ENCODE measurements at regions not wholly inside any gene's neighbourhood (a gene's known extent, or its start where the extent isn't known, plus 50 kb on each side); places are given as distances from the start of the nearest gene placed in this dataset.

DNA sequence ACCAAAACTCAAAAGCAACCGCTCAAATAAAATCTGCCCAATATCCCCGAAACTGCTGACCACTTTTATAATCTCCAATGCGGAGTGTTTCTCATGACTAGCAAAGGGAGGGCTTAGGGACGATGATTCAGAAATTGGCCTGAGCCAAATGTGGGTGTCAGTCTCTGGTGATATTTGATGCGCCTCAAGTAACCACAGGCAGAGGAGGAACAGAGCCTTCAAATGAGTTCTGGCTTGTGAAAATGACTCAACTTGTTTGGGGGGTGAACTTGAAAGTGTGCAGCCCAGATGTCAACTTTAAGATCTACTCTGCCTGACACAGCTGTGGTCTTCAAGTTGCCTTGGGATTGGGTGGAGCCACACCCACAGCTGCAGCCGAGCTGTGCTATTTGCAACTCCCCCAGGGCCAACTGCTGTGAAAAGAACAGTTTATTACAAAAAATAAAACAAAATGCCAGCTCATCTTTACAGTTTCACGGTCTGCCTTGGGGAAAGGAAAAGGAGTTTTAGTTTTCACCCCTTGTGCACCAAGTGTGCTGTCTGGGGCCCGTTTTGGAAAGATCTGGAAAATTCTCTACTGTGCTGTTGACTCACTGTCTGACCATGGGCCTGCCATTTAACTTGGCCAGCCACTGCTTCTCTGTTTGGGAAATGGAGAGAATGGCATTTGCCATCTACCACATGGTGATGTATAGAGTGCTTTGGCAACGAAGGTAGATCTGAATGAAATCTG, 222.1 kb downstream of the MTX2 start:
- H3K9me3 Mint-ChIP-seq = no peaks in the 10 kb centered on the region
- H3K4me3 Mint-ChIP-seq = no peak overlapping the region
- H3K27me3 Mint-ChIP-seq = peaks cover 51% of the 10 kb centered on the region
- no peaks in the 10 kb centered on the region for H3K36me3 Mint-ChIP-seq (ENCODE audit: low read depth)
- H3K4me1 Mint-ChIP-seq (ENCODE audit: low read depth) = peaks cover 36% of the 10 kb centered on the region
- intact Hi-C loops (cut with micrococcal nuclease) = no loop called here
- no peak overlapping the region for H3K27ac Mint-ChIP-seq

- peaks cover 43% of the 10 kb centered on the region for H3K27me3 Mint-ChIP-seq
- H3K36me3 Mint-ChIP-seq (ENCODE audit: low read depth) = no peaks in the 10 kb centered on the region
- no peaks in the 10 kb centered on the region for H3K9me3 Mint-ChIP-seq
- H3K4me3 Mint-ChIP-seq = no peak overlapping the region
- intact Hi-C loops (cut with micrococcal nuclease) = no loop called here
- no peak overlapping the region for H3K27ac Mint-ChIP-seq
- H3K4me1 Mint-ChIP-seq (ENCODE audit: low read depth) = peaks cover 45% of the 10 kb centered on the region
Measured at GRCh38 chr2:176492583-176492982, 223.3 kb downstream of the MTX2 start.

- no peaks in the 10 kb centered on the region for H3K36me3 Mint-ChIP-seq (ENCODE audit: low read depth)
- peaks cover 45% of the 10 kb centered on the region for H3K27me3 Mint-ChIP-seq
- intact Hi-C loops (cut with micrococcal nuclease) = no loop called here
- H3K9me3 Mint-ChIP-seq = no peaks in the 10 kb centered on the region
- no peak overlapping the region for H3K27ac Mint-ChIP-seq
- H3K4me1 Mint-ChIP-seq (ENCODE audit: low read depth) = peaks cover 45% of the 10 kb centered on the region
- H3K4me3 Mint-ChIP-seq = no peak overlapping the region
Measured at GRCh38 chr2:176493226-176493825, 224.1 kb downstream of the MTX2 start.

DNA sequence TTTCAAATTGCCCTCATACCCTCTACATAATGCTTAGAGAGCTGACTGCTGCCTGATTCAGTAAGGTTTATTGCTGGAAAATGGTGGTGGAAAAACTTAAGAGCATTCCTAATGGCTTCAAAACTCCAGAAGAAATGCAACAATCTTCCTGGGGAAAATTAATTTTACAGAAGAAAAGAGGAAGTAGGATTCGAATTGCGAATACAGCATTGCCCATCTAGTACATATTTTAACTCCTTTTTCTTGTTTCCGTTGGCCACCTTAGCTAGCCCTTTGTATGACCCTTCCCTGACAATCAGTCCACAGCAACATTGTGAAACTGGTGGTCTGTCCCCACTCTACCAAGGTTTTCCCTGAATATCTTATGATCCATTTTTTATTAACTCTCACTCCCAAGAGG, 224.7 kb downstream of the MTX2 start:
- no peaks in the 10 kb centered on the region for H3K9me3 Mint-ChIP-seq
- H3K4me1 Mint-ChIP-seq (ENCODE audit: low read depth) = peaks cover 45% of the 10 kb centered on the region
- peaks cover 47% of the 10 kb centered on the region for H3K27me3 Mint-ChIP-seq
- no peak overlapping the region for H3K27ac Mint-ChIP-seq
- intact Hi-C loops (cut with micrococcal nuclease) = no loop called here
- H3K36me3 Mint-ChIP-seq (ENCODE audit: low read depth) = no peaks in the 10 kb centered on the region
- H3K4me3 Mint-ChIP-seq = no peak overlapping the region

GRCh38 chr2:176494949-176495353, 225.7 kb downstream of the MTX2 start:
- Mint-ChIP-seq H3K27me3 (peaks cover 51% of the 10 kb centered on the region), H3K4me3 (no peak overlapping the region), H3K4me1 (ENCODE audit: low read depth) (peaks cover 45% of the 10 kb centered on the region), H3K9me3 (no peaks in the 10 kb centered on the region), H3K27ac (no peak overlapping the region), H3K36me3 (ENCODE audit: low read depth) (no peaks in the 10 kb centered on the region)
- intact Hi-C loops (cut with micrococcal nuclease) = no loop called here

GRCh38 chr2:176495826-176496225, 226.6 kb downstream of the MTX2 start:
- intact Hi-C loops (cut with micrococcal nuclease) = no loop called here
- no peaks in the 10 kb centered on the region for H3K36me3 Mint-ChIP-seq (ENCODE audit: low read depth)
- H3K4me3 Mint-ChIP-seq = no peak overlapping the region

GRCh38 chr2:176496761-176497160, 227.5 kb downstream of the MTX2 start:
- Mint-ChIP-seq H3K27me3 (peaks cover 47% of the 10 kb centered on the region), H3K4me3 (peak overlapping the region; percentile 17), H3K27ac (no peak overlapping the region), H3K9me3 (no peaks in the 10 kb centered on the region), H3K36me3 (ENCODE audit: low read depth) (no peaks in the 10 kb centered on the region), H3K4me1 (ENCODE audit: low read depth) (peaks cover 45% of the 10 kb centered on the region)
- intact Hi-C loops (cut with micrococcal nuclease) = no loop called here

More at GRCh38 chr2:176495826-176496225, 226.6 kb downstream of the MTX2 start:
- Mint-ChIP-seq H3K27ac (no peak overlapping the region), H3K4me1 (ENCODE audit: low read depth) (peaks cover 45% of the 10 kb centered on the region), H3K9me3 (no peaks in the 10 kb centered on the region), H3K27me3 (peaks cover 48% of the 10 kb centered on the region)

DNA sequence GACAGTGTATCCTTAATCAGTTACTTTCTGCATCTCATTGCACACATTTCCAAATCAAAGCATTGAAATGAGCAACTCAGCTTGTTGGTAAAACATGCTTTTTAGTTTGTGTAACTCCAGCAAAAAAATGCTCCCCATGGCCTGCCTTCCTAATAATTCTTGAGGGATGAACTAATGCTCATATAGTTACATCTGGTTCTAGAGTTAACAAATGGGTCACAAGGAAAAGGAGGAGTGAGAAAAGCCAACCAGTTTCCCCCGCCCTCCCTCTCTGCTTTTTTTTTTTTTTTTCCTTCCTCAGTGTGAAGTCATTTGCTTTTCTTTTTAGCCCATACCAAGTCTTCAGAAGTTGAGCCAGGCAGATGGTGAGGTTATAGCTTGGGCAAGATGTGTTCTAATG, 231.7 kb downstream of the MTX2 start:
- Mint-ChIP-seq H3K9me3 (no peaks in the 10 kb centered on the region), H3K4me3 (no peak overlapping the region), H3K27me3 (peaks cover 40% of the 10 kb centered on the region), H3K36me3 (ENCODE audit: low read depth) (no peaks in the 10 kb centered on the region), H3K4me1 (ENCODE audit: low read depth) (peaks cover 13% of the 10 kb centered on the region), H3K27ac (no peak overlapping the region)
- intact Hi-C loops (cut with micrococcal nuclease) = no loop called here

- intact Hi-C loops (cut with micrococcal nuclease) = no loop called here
- H3K27ac Mint-ChIP-seq = no peak overlapping the region
- no peaks in the 10 kb centered on the region for H3K36me3 Mint-ChIP-seq (ENCODE audit: low read depth)
- peaks cover 6% of the 10 kb centered on the region for H3K4me1 Mint-ChIP-seq (ENCODE audit: low read depth)
- H3K9me3 Mint-ChIP-seq = no peaks in the 10 kb centered on the region
- H3K27me3 Mint-ChIP-seq = peaks cover 39% of the 10 kb centered on the region
- no peak overlapping the region for H3K4me3 Mint-ChIP-seq
Measured at GRCh38 chr2:176501617-176502016, 232.4 kb downstream of the MTX2 start.

DNA sequence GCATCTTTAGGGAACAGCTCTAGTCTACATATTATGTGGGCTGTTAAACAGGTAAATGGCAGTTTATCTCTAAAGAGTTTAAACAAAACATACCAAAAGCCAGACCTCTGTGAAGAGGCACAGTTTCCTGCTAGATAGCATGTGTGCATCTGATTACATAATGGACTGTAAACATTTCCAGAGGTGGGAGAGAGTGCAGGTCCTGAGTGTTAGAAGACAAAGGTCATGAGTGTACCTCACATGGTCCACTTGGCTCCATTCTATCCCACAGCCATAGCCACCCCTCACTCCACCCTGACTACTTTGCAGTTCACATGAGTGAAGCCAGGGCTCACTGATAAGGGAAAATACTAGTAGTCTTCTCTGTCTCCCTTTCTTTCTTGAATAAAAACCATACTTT, 233.4 kb downstream of the MTX2 start:
- Mint-ChIP-seq H3K27me3 (peaks cover 39% of the 10 kb centered on the region), H3K4me3 (no peak overlapping the region), H3K9me3 (no peaks in the 10 kb centered on the region), H3K27ac (no peak overlapping the region), H3K4me1 (ENCODE audit: low read depth) (no peaks in the 10 kb centered on the region), H3K36me3 (ENCODE audit: low read depth) (no peaks in the 10 kb centered on the region)
- intact Hi-C loops (cut with micrococcal nuclease) = no loop called here

- intact Hi-C loops (cut with micrococcal nuclease) = no loop called here
- Mint-ChIP-seq H3K36me3 (ENCODE audit: low read depth) (no peaks in the 10 kb centered on the region), H3K27ac (no peak overlapping the region), H3K27me3 (peaks cover 37% of the 10 kb centered on the region), H3K4me3 (no peak overlapping the region), H3K4me1 (ENCODE audit: low read depth) (no peaks in the 10 kb centered on the region), H3K9me3 (no peaks in the 10 kb centered on the region)
Measured at GRCh38 chr2:176503776-176504175, 234.5 kb downstream of the MTX2 start.

DNA sequence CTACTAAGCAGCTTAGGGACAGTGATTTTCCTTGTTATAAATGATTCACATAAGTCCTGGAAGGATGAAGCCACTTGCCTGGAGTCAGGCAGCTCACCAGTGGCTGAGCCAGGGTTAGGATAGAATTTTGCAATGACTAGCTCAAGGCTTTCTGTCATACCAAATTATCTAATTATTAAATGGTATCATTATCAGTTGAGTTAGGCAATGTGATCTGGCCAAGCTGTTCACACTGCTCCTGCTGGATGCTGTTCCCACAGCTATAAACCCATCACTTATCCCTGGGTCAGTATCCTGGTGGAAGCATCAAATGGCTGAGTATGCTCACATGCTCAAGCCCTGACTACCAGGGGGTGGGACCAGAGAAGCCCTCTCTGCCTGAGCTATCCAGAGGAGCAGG, 235.2 kb downstream of the MTX2 start:
- H3K9me3 Mint-ChIP-seq = no peaks in the 10 kb centered on the region
- no peak overlapping the region for H3K27ac Mint-ChIP-seq
- no peak overlapping the region for H3K4me3 Mint-ChIP-seq
- no peaks in the 10 kb centered on the region for H3K4me1 Mint-ChIP-seq (ENCODE audit: low read depth)
- intact Hi-C loops (cut with micrococcal nuclease) = no loop called here
- peaks cover 32% of the 10 kb centered on the region for H3K27me3 Mint-ChIP-seq
- no peaks in the 10 kb centered on the region for H3K36me3 Mint-ChIP-seq (ENCODE audit: low read depth)

GRCh38 chr2:176507786-176508185, 238.5 kb downstream of the MTX2 start:
- H3K36me3 Mint-ChIP-seq (ENCODE audit: low read depth) = no peaks in the 10 kb centered on the region
- no peaks in the 10 kb centered on the region for H3K9me3 Mint-ChIP-seq
- no peak overlapping the region for H3K4me3 Mint-ChIP-seq
- H3K27me3 Mint-ChIP-seq = peaks cover 22% of the 10 kb centered on the region
- no peak overlapping the region for H3K27ac Mint-ChIP-seq
- intact Hi-C loops (cut with micrococcal nuclease) = no loop called here
- no peaks in the 10 kb centered on the region for H3K4me1 Mint-ChIP-seq (ENCODE audit: low read depth)

DNA sequence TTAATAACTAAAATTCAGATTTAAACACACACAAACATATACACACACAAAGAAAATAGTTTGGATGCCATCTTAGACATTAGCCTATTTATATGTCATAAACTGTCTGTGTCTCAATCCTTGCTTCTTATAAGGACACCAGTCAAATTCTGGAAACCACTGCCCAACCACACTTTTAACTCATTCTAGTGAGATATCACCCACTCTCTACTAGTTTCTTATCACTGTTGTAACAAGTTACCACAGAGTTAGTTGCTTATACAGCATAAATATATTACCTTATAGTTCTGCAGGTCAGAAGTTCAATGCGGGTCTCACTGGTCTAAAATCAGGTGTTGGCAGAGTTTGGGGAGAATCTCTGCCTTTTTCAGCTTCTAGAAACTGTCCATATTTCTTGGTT, 239.1 kb downstream of the MTX2 start:
- intact Hi-C loops (cut with micrococcal nuclease) = no loop called here
- Mint-ChIP-seq H3K27me3 (peaks cover 19% of the 10 kb centered on the region), H3K36me3 (ENCODE audit: low read depth) (no peaks in the 10 kb centered on the region), H3K4me3 (no peak overlapping the region), H3K27ac (no peak overlapping the region), H3K9me3 (no peaks in the 10 kb centered on the region), H3K4me1 (ENCODE audit: low read depth) (no peaks in the 10 kb centered on the region)

Measured in dendritic cell treated with granulocyte-macrophage colony-stimulating factor and Interleukin-4, amounts not matched to agents 40 ng/mL and 50 ng/mL, for 4 days (primary cell).